ENCODE measurements at regions not wholly inside any gene's neighbourhood (a gene's known extent, or its start where the extent isn't known, plus 50 kb on each side); places are given as distances from the start of the nearest gene placed in this dataset. TPM values are rescaled to one million over a fixed set of nuclear protein-coding genes. Genes with fewer than 3 reads are reported as not detected.

Small RNAs in the stretch of these regions (small RNA-seq; reads per million reads assigned to genes)
- gene MIR3672 (ENCODE audit: insufficient read length, low read depth) (not detected), gene RF00012 (ENCODE audit: insufficient read length, low read depth) (not detected)

Measured in CD14-positive monocyte (primary cell).